ENCODE measurements at regions not wholly inside any gene's neighbourhood (a gene's known extent, or its start where the extent isn't known, plus 50 kb on each side); places are given as distances from the start of the nearest gene placed in this dataset.

- H2AFZ ChIP-seq (ENCODE audit: low read length), result no peak overlapping the region
- H3K4me1 Mint-ChIP-seq, result peaks cover 23 to 34% of the 10 kb centered on the region in 2 experiments
- WGBS (ENCODE audit: extremely low coverage, insufficient read length, low lambda C conversion rate), result no CpG with 5 or more reads among the region's 2 CpGs
These were observed 143.5 kb downstream of the RELL1 start for GRCh38 chr4:37542706-37543105.

More at GRCh38 chr4:37542706-37543105, 143.5 kb downstream of the RELL1 start:
- Histone ChIP-seq H2AK5ac (ENCODE audit: insufficient read length, low read length) (no peak overlapping the region), H2BK15ac (ENCODE audit: low read depth, low read length) (no peak overlapping the region), H3K4me2 (ENCODE audit: insufficient read depth, insufficient read length, low read length) (no peak overlapping the region), H3K9ac (ENCODE audit: extremely low read depth, insufficient read length, low read length) (no peak overlapping the region), H3K79me1 (ENCODE audit: insufficient read depth, low read depth, low read length, poor library complexity, severe bottlenecking) (no peaks in the 10 kb centered on the region), H4K20me1 (ENCODE audit: control insufficient read depth, insufficient read depth, insufficient read length) (no peaks in the 10 kb centered on the region), H3K27ac (ENCODE audit: insufficient read length, low read depth, low read length) (no peak overlapping the region), H3K23ac (ENCODE audit: insufficient read length, low read depth, low read length) (no peak overlapping the region), H3K4me1 (ENCODE audit: insufficient read depth, low read length) (peaks cover 4% of the 10 kb centered on the region; the same call in 1 of the 2 replicates), H2BK120ac (ENCODE audit: low read depth, low read length, poor library complexity, severe bottlenecking) (no peak overlapping the region), H3K18ac (ENCODE audit: insufficient read length, low read depth, low read length) (no peak overlapping the region), H3K27me3 (ENCODE audit: insufficient read depth, low read length) (no peaks in the 10 kb centered on the region), H4K5ac (ENCODE audit: insufficient read length, low read depth, low read length) (no peak overlapping the region), H2BK20ac (ENCODE audit: low read depth, low read length, poor library complexity, severe bottlenecking) (no peak overlapping the region), H3T11ph (ENCODE audit: low read length) (no peak overlapping the region), H3K14ac (ENCODE audit: insufficient read depth, low read length) (no peak overlapping the region), H3K56ac (ENCODE audit: insufficient read length, low read depth, low read length) (no peak overlapping the region), H3K79me2 (ENCODE audit: insufficient read depth, low read length) (no peaks in the 10 kb centered on the region), H4K8ac (replicated peaks; ENCODE audit: insufficient read length, low read depth, low read length) (no peak overlapping the region), H3K23me2 (ENCODE audit: insufficient read length, low read depth, low read length, poor library complexity, severe bottlenecking) (no peaks in the 10 kb centered on the region), H3K4ac (ENCODE audit: low read depth, low read length) (no peak overlapping the region), H3K9me3 (ENCODE audit: control insufficient read depth, low read depth, low read length) (peaks cover 9% of the 10 kb centered on the region), H4K91ac (ENCODE audit: insufficient read length, low read depth, low read length) (no peak overlapping the region), H2BK12ac (ENCODE audit: insufficient read length, low read depth, low read length) (no peak overlapping the region), H2BK5ac (ENCODE audit: insufficient read length, low read length) (no peak overlapping the region)
- Mint-ChIP-seq H3K27ac (no peak overlapping the region), H3K27me3 (ENCODE audit: low read depth) (peaks cover 10% of the 10 kb centered on the region), H3K9me3 (peaks cover 26 to 30% of the 10 kb centered on the region in 2 experiments), H3K4me3 (no peak overlapping the region), H3K36me3 (ENCODE audit: insufficient read depth in 1 of 3, low read depth in 3 of 3) (peaks cover 6 to 20% (median 15%) of the 10 kb centered on the region in 3 experiments)
- no peak for TF ChIP-seq CTCF (conservative IDR thresholded peaks at IDR 0.05)
- no peak for DNase-seq

Data from H9 (cell line).